ENCODE measurements at regions not wholly inside any gene's neighbourhood (a gene's known extent, or its start where the extent isn't known, plus 50 kb on each side); places are given as distances from the start of the nearest gene placed in this dataset.

GRCh38 chr9:108709997-108710396, 145.8 kb downstream of the ACTL7B start:
- DNase-seq, result no peak

DNA sequence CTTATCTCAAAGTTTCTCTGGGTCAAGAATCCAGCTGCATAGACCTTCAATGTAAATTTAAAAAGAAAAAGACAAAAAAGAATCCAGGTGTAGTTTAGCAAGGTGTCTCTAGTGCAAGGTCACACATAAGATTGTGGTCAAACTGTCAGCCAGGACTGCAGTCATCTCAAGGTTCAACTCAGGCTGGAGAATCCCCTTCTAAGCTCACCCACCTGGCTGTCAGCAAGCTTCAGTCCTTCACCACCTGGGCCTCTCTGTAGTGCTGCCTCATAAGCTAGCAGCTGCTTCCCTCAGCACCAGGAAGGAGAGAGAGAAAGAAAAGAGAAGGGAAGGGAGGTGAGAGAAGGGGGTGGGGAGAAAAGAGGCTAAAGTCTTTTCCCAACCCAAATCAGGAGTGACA, 146.7 kb downstream of the ACTL7B start:
- no peak for DNase-seq

DNA sequence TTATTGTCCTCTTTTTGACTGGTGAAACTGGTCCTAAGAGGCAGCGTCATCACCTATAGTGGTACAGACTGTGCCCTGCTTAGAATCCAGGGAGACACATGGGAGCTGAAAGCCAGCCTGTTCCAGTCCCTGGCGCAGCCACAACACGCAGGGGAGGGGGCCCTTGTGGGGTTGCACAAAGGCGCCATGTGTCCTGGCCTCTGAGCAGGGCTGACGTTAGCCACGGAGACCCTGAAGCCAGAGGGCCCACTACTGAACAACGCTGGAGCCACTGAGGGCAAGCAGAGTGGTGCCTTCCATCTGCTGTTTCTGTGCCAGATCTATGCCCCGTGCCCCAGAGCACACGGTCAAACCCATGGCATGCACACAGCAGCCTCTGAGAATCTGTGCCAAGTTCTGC, 147.3 kb downstream of the ACTL7B start:
- DNase-seq, result no peak

DNA sequence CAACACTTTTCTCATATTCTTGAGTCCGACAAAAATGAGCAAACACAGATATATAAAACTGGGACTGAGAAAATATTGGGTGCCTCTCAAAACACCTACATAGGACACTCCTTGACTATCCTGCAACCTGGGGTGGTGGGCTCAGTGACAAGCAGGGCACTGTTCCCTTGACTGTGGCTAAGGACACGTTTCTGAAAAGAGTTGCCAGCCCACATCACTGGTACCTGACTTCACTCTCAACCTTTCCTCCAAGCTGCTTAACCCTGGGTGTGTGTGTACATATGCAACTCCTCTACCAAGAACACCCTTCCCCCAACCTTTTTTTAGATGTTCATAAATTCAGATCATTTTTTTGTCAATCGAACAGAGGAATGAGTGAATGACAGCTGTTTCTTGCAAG, 148.7 kb downstream of the ACTL7B start:
- no peak for DNase-seq

DNA sequence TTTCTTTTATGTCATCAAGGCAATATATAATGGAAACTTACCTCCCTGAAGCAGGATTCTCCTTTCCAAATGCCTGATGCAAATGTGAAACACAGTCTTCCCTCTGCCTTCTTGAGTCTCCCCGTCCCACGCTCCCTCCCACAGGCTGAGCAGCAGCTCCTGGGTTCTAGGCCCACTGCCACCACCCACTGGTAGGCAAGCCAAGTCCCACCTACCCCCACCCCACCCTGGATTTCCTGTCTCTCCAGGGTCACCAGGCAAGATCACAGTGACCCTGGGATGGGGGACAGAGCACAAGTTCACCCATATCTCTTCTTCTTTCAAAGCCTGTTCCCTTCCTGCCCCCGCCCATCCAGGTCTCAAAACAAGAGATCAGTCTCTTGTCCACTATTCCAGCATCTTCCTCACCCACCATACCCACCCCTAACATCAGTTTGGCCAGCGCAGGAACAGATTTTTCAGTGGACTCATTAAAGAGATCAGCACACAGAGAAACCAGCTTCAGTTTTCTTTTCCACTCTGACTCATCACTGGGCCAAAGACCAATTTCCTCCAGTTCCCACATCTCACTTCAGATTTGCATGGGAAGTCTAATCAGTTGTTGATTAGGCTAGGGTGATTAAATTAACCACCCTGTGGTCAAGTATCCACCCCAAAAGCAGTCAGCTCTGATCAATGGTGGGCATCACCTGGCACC, 151.5 kb downstream of the ACTL7B start:
- DNase-seq, result peak; percentile 39

DNA sequence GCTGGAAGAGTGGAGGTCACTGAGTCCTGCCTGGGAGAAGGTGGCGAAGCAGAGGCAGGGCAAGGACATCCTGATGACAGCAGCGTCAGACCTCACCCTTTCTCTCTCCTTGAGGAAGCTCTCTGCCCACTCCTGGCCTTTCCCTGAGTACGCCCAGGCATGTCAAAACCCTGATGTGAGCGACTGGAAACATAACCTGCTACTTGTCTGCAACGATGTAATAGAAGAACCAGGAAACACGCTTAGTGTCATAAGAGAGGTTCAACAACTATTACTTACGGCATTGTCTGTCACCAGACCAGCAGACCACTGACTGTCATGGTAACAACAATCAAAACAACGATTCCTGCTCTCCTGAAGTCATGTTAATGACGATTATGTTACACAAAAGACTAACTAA, 152.4 kb downstream of the ACTL7B start:
- DNase-seq, result no peak

GRCh38 chr9:108702681-108703080, 153.1 kb downstream of the ACTL7B start:
- no peak for DNase-seq

GRCh38 chr9:108698801-108699200, 157.0 kb downstream of the ACTL7B start:
- DNase-seq, result no peak

GRCh38 chr9:108698231-108698630, 157.6 kb downstream of the ACTL7B start:
- DNase-seq, result no peak

GRCh38 chr9:108696156-108696555, 159.6 kb downstream of the ACTL7B start:
- no peak for DNase-seq

DNA sequence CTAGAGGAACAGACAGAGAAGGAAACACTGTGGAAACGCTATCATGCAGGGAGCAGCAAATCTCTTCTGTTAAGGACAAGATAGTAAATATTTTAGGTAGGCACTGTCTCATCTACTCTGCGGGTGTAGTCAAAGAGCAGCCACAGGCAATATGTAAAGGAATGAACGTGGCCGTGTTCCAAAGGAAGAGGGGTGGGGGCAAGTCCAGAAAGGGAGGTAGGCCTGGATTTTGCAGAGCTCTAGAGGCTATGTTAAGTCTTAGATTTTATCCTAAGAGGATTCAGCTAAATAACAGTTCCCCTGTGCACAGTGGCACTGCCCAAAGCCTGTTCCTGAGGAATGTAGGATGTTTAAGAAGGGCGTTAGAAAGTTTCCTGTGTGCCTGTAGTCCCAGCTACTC, 161.6 kb downstream of the ACTL7B start:
- DNase-seq, result no peak

GRCh38 chr9:108691614-108692013, 164.2 kb downstream of the ACTL7B start:
- DNase-seq, result no peak

DNA sequence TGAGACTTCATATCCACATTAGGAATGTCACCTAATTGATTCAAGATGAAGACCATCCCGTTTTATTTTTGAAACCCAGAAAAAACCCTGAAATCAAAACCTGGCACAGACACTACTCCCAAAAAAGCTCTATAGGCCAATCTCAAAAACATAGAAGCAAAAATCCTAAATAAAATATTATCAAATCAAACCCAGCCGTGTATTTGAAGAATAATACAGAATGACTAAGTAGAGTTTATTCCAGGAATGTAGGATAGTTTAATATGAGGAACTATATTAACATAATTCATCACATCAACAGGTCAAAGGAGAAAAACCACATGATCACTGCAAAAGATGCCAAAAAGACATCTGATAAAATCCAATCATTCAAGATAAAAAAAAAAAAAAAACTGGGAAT, 167.1 kb downstream of the ACTL7B start:
- DNase-seq, result no peak

- no peak for DNase-seq
Measured at GRCh38 chr9:108688051-108688450, 167.7 kb downstream of the ACTL7B start.

GRCh38 chr9:108687006-108687987, 168.5 kb downstream of the ACTL7B start:
- DNase-seq, result peak; percentile 52

GRCh38 chr9:108684288-108685025, 171.3 kb downstream of the ACTL7B start:
- DNase-seq, result no peak

GRCh38 chr9:108683245-108683644, 172.5 kb downstream of the ACTL7B start:
- no peak for DNase-seq

- no peak for DNase-seq
Measured at GRCh38 chr9:108681851-108682590, 173.8 kb downstream of the ACTL7B start.

- no peak for DNase-seq
Measured at GRCh38 chr9:108680946-108681345, 174.8 kb downstream of the ACTL7B start.

DNA sequence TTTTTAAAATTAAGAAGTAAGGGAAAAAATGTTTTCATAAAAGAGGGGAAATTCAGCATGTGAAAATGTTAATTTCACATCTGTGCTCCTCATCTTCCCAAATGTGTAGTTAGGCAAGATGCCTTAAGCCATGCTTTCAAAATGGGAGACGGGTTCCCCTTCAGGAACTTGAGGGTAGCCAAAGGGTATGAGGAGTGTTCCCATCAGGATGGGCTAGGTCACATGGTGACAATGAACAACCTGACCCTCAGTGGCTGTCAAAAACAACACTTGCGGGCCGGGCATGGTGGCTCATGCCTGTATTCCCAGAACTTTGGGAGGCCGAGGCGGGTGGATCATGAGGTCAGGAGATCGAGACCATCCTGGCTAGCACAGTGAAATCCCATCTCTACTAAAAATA, 178.0 kb downstream of the ACTL7B start:
- DNase-seq, result no peak

- DNase-seq, result no peak
Measured at GRCh38 chr9:108676355-108676754, 179.4 kb downstream of the ACTL7B start.

DNA sequence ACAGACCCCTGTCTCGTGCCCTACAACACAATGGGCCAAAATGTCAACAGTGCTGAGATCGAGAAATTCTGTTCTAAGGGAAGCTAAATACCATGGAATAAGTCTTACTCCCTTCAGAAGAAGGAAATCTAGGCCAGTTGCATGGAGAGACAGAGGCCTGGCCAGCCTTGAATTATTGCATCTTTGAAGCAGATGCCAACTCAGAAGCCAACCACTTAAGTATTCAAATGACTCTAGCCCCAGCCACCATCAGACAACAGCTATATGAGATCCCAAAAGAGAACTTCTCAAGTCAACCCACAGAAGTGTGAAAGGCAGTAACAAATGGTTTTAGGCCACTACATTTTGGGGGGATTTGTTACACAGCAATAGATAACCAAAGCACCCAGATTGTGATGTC, 180.1 kb downstream of the ACTL7B start:
- DNase-seq, result no peak

All from EL (cell line).